H7 (cell line): ENCODE measurements at regions not wholly inside any gene's neighbourhood (a gene's known extent, or its start where the extent isn't known, plus 50 kb on each side); places are given as distances from the start of the nearest gene placed in this dataset.
"Not testable (repeated sequence)": the region's sequence is repeated elsewhere in the genome, so short reads cannot be mapped to it uniquely, and the experiment has no call there.

Source experiments
- DNase-seq: peaks from one replicate; pipeline ENCODE4 v3.0.0; 2012
- H3K27me3 ChIP-seq: 2 replicates; pipeline ENCODE4 v1.6.0; 2011; ENCODE audit warnings: mild to moderate bottlenecking, low read length; ENCODE audit not compliant: control insufficient read depth, insufficient read depth
- H3K36me3 ChIP-seq: replicated peaks from 2 replicates; pipeline ENCODE4 v1.5.1; 2011; ENCODE audit warnings: low read length; ENCODE audit not compliant: control insufficient read depth, insufficient read depth
- H3K4me3 ChIP-seq: 2 replicates; pipeline ENCODE4 v1.5.1; 2011; ENCODE audit warnings: low read depth, mild to moderate bottlenecking, control low read depth, low read length, moderate library complexity; ENCODE audit not compliant: insufficient read depth

GRCh38 chr21:32071620-32072019, 198.8 kb downstream of the HUNK start:
- H3K27me3 ChIP-seq, H3K36me3 ChIP-seq, H3K4me3 ChIP-seq, DNase-seq: not testable (repeated sequence)

DNA sequence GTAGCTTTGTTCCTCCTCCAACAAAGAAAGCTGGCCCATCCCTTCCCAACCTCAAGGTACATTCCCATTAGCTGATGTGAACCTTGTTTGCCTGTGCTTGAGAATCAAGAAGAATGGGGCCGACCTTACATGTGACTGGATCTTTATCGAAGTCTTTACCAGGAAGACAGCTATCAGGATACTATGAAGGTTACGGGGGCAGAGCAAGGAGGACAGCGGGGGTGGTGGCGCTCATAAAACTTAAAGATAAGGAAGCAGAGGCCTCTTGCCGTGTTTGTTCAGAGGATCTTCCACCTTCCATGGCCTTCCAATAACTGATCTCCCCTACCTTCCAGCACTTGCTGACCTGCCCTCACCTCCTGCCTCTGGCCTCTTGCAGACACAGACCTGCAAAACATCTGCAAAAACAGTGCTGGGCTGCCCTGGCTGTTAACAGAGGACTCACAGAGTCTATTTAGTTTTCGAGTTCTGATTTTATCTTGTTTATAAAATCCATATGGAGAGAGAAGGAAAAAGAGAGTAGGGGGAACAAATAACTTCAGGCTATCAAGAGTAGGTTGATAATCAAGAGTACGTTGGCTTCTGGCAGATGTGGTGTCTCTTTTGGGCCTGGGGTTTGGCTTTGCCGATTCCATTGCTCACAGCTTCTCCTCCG, 198.0 kb downstream of the HUNK start:
- Histone ChIP-seq H3K4me3 (no peak overlapping the region), H3K36me3 (no peaks in the 10 kb centered on the region), H3K27me3 (no peaks in the 10 kb centered on the region)
- DNase-seq = no peak

GRCh38 chr21:32070126-32070525, 197.3 kb downstream of the HUNK start:
- no peak for DNase-seq
- no peaks in the 10 kb centered on the region for H3K36me3 ChIP-seq
- H3K4me3 ChIP-seq = no peak overlapping the region
- no peaks in the 10 kb centered on the region for H3K27me3 ChIP-seq

DNA sequence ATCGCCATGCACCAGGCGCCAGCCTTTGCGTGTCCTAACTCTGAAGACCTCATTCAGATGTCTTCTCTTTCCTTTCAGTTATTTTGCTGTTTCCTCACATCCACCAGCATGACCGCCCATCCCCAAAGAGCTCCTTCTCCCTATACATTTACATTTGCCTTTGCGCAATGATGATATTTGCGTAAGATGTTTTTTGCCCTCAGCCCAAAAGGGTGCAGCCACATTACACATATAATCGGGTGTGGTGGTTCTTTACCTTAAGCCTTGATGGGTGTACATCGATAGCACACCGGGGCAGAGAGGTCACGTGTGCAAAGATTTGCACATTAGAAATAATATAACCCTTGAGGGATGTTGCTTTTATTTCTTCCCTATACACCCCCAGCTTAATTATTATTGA, 192.8 kb downstream of the HUNK start:
- no peak for DNase-seq
- Histone ChIP-seq H3K4me3 (no peak overlapping the region), H3K36me3 (no peaks in the 10 kb centered on the region), H3K27me3 (no peaks in the 10 kb centered on the region)

DNA sequence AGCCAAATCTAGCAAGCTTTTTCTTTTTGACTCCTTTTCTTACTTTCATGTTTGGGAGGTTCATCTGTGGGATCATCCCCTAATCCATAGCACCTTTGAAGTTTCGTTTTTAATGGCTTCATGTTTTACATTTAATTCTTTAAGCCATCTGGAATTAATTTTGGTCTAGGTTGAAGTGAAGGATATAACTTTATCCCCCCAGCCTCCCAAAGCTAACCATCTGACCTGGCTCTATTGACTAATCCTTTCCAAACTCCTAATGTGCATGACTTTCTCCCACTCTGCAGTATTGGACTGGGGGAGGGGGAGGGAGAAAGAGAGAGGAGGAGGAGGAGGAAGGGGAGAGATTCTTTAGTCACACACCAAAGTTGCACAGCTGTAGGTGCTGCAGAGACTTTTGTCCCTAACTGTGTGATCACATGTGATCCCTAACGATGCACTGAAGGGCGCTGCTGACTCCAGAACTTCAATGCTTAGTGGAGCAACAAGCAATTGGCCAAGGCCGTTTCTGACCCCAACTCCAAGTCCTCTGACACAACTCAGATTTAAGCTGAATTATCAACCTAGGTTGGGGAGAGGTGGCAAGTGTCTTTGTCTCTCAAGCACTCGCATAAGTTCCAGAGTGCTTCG, 191.6 kb downstream of the HUNK start:
- DNase-seq = no peak
- Histone ChIP-seq H3K36me3 (no peaks in the 10 kb centered on the region), H3K4me3 (no peak overlapping the region), H3K27me3 (no peaks in the 10 kb centered on the region)

GRCh38 chr21:32062591-32063227, 189.9 kb downstream of the HUNK start:
- H3K36me3 ChIP-seq = no peaks in the 10 kb centered on the region
- DNase-seq = no peak
- no peaks in the 10 kb centered on the region for H3K27me3 ChIP-seq
- no peak overlapping the region for H3K4me3 ChIP-seq

GRCh38 chr21:32061729-32062128, 188.9 kb downstream of the HUNK start:
- H3K4me3 ChIP-seq = no peak overlapping the region

DNA sequence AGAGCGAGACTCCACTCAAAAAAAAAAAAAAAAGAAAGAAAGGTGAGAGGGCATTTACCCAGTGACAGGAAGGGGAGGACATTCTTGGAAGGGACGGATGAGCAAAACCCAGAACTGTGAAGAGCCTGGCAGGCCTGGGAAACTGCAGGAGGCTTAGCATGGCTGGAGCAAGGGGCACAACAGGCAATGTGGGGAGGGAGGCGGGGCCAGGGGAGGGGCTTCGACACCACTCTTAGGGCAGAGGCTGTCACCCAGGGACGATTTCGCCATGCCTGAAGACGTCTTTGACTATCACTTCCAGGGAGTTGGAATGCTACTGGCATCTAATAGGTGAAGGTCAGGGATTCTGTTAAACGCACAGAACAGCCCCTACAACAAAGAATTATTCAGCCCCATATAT, 184.0 kb downstream of the HUNK start:
- Histone ChIP-seq H3K4me3 (no peak overlapping the region), H3K36me3 (no peaks in the 10 kb centered on the region), H3K27me3 (no peaks in the 10 kb centered on the region)
- peak; percentile 65 for DNase-seq

More at GRCh38 chr21:32061729-32062128, 188.9 kb downstream of the HUNK start:
- Histone ChIP-seq H3K36me3 (no peaks in the 10 kb centered on the region), H3K27me3 (no peaks in the 10 kb centered on the region)
- no peak for DNase-seq

DNA sequence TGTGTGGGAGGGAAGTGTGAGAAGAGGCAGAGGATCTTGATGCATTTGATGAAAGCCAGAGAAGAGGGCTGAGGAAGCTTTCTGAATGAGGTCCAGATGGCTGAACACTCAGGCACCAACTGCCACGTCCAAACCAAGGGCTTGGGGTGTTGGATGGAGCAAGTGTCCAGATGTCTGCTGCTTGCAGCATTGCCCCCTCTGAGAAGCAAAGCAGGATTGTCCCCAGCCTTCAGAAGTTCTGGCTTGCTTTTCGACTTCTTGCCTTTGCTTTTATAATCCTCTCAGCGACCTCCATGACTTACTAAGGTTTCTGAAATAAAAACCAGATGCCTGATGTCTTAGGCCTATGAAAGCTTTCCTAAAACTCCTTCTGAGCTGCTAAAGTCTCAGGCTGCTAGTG, 182.5 kb downstream of the HUNK start:
- no peak for DNase-seq
- H3K27me3 ChIP-seq = no peaks in the 10 kb centered on the region
- no peak overlapping the region for H3K4me3 ChIP-seq
- no peaks in the 10 kb centered on the region for H3K36me3 ChIP-seq
